ENCODE measurements at regions not wholly inside any gene's neighbourhood (a gene's known extent, or its start where the extent isn't known, plus 50 kb on each side); places are given as distances from the start of the nearest gene placed in this dataset.

DNA sequence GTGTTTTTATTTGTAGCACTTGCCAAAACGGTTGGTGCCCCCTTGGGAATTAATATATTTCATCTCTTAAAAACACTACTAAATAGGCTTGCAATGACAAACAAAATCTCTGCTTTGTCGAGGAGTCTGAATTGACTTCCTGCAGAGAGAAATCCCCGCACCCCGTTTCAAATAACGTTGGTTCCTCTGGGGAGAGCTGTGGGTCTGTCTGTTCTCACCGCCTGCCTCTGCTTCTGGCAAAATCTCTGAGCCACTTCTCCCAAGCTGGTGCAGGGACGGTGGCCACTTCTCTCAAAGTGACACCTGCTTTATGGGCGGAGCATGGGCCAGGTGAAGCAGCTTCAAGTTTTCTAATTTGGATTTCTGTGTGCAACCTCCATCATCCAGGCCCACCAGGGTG is 186.3 kb upstream of the ADARB2 start (continued):
- TF ChIP-seq, protein P1, sequence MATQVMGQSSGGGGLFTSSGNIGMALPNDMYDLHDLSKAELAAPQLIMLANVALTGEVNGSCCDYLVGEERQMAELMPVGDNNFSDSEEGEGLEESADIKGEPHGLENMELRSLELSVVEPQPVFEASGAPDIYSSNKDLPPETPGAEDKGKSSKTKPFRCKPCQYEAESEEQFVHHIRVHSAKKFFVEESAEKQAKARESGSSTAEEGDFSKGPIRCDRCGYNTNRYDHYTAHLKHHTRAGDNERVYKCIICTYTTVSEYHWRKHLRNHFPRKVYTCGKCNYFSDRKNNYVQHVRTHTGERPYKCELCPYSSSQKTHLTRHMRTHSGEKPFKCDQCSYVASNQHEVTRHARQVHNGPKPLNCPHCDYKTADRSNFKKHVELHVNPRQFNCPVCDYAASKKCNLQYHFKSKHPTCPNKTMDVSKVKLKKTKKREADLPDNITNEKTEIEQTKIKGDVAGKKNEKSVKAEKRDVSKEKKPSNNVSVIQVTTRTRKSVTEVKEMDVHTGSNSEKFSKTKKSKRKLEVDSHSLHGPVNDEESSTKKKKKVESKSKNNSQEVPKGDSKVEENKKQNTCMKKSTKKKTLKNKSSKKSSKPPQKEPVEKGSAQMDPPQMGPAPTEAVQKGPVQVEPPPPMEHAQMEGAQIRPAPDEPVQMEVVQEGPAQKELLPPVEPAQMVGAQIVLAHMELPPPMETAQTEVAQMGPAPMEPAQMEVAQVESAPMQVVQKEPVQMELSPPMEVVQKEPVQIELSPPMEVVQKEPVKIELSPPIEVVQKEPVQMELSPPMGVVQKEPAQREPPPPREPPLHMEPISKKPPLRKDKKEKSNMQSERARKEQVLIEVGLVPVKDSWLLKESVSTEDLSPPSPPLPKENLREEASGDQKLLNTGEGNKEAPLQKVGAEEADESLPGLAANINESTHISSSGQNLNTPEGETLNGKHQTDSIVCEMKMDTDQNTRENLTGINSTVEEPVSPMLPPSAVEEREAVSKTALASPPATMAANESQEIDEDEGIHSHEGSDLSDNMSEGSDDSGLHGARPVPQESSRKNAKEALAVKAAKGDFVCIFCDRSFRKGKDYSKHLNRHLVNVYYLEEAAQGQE (IDR thresholded peaks at IDR 0.05; ENCODE audit: unreplicated experiment), result no peak
- TF ChIP-seq ZNF114 (CRISPR knock-in tag; IDR thresholded peaks at IDR 0.05), result no peak

DNA sequence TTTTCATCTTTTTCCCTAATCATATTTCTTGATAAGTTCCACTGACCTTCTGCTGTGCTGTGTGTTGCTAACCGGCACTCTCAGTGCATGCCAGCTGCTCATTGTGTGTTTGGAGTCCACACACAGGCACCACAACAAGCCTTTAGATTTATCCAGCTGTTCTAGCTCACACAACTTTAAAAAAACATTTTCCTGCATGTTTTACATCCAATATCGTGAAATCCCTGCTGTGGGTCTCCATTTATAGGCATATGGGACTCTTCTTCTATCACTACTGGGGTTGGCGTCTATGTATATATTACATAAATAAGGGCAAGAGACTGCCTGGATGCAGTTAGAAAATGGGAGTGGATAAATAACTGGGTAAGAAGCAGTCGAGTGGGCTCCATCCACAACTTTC is 183.6 kb upstream of the ADARB2 start:
- Mint-ChIP-seq H3K36me3 (ENCODE audit: low read depth) (no peaks in the 10 kb centered on the region), H3K4me3 (no peak overlapping the region), H3K27me3 (ENCODE audit: insufficient read depth, low read depth, poor library complexity) (no peaks in the 10 kb centered on the region), H3K4me1 (peaks cover 7% of the 10 kb centered on the region), H3K9me3 (no peaks in the 10 kb centered on the region; the same call in 2 of the 3 replicates), H3K27ac (no peak overlapping the region)
- no peaks in the 10 kb centered on the region for H3K4me1 ChIP-seq (ENCODE audit: insufficient read depth)
- no peaks in the 10 kb centered on the region for H3K79me2 ChIP-seq (replicated peaks; ENCODE audit: insufficient read depth)
- no peaks in the 10 kb centered on the region for H4K20me1 ChIP-seq (replicated peaks; ENCODE audit: insufficient read depth)
- no peaks in the 10 kb centered on the region for H3F3A ChIP-seq (replicated peaks; ENCODE audit: low read depth)
- H3K36me3 ChIP-seq (ENCODE audit: insufficient read depth), result no peaks in the 10 kb centered on the region
- H3K4me2 ChIP-seq, result no peak overlapping the region
- no peak for TF ChIP-seq ZNF114 (CRISPR knock-in tag; IDR thresholded peaks at IDR 0.05)
- H3K9me2 ChIP-seq (ENCODE audit: insufficient read depth), result no peaks in the 10 kb centered on the region
- no peaks in the 10 kb centered on the region for H3K27me3 ChIP-seq (ENCODE audit: insufficient read depth)
- H2AFZ ChIP-seq, result no peak overlapping the region
- ATAC-seq (no peak), DNase-seq (ENCODE audit: low spot score) (no peak)
- no peak overlapping the region for H3K27ac ChIP-seq (ENCODE audit: low read depth)
- no peak overlapping the region for H3K4me3 ChIP-seq

DNA sequence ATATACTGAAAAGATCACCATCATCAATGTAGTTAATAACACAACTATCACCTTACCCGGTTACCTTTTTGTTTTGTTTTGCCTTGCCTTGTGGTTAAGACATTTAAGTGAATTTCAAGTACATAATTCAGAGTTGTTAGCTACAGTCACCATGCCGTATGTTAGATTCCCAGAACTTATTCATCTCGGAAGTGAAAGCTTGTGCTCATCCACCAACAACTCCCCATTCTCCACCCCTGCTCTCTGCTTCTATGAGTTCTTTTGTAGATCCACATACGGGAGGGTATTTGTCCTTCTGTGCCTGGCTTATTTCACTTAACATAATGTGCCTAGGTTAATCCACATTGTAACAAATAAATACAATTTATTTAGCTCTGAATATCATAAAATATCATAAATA is 182.8 kb upstream of the ADARB2 start:
- Histone ChIP-seq H3K4me2 (no peak overlapping the region), H3F3A (replicated peaks; ENCODE audit: low read depth) (no peaks in the 10 kb centered on the region), H3K27ac (ENCODE audit: low read depth) (no peak overlapping the region), H3K9me2 (ENCODE audit: insufficient read depth) (no peaks in the 10 kb centered on the region), H3K4me1 (ENCODE audit: insufficient read depth) (no peaks in the 10 kb centered on the region), H3K79me2 (replicated peaks; ENCODE audit: insufficient read depth) (no peaks in the 10 kb centered on the region), H3K36me3 (ENCODE audit: insufficient read depth) (no peaks in the 10 kb centered on the region), H4K20me1 (replicated peaks; ENCODE audit: insufficient read depth) (no peaks in the 10 kb centered on the region), H3K27me3 (ENCODE audit: insufficient read depth) (no peaks in the 10 kb centered on the region), H3K4me3 (no peak overlapping the region), H2AFZ (no peak overlapping the region)
- no peaks in the 10 kb centered on the region for H3K36me3 Mint-ChIP-seq (ENCODE audit: low read depth)
- no peak for ATAC-seq
- H3K4me1 Mint-ChIP-seq, result peaks cover 7% of the 10 kb centered on the region
- DNase-seq (ENCODE audit: low spot score), result no peak
- H3K27ac Mint-ChIP-seq, result no peak overlapping the region
- no peaks in the 10 kb centered on the region for H3K27me3 Mint-ChIP-seq (ENCODE audit: insufficient read depth, low read depth, poor library complexity)
- H3K4me3 Mint-ChIP-seq, result no peak overlapping the region
- H3K9me3 Mint-ChIP-seq, result no peaks in the 10 kb centered on the region; the same call in 2 of the 3 replicates
- TF ChIP-seq, protein P2, sequence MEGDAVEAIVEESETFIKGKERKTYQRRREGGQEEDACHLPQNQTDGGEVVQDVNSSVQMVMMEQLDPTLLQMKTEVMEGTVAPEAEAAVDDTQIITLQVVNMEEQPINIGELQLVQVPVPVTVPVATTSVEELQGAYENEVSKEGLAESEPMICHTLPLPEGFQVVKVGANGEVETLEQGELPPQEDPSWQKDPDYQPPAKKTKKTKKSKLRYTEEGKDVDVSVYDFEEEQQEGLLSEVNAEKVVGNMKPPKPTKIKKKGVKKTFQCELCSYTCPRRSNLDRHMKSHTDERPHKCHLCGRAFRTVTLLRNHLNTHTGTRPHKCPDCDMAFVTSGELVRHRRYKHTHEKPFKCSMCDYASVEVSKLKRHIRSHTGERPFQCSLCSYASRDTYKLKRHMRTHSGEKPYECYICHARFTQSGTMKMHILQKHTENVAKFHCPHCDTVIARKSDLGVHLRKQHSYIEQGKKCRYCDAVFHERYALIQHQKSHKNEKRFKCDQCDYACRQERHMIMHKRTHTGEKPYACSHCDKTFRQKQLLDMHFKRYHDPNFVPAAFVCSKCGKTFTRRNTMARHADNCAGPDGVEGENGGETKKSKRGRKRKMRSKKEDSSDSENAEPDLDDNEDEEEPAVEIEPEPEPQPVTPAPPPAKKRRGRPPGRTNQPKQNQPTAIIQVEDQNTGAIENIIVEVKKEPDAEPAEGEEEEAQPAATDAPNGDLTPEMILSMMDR (conservative IDR thresholded peaks at IDR 0.05; ENCODE audit: low read depth in 2 of 2), result no peak
- TF ChIP-seq EZH2phosphoT487 (IDR thresholded peaks at IDR 0.05; ENCODE audit: unreplicated experiment) (no peak), ZNF114 (CRISPR knock-in tag; IDR thresholded peaks at IDR 0.05) (no peak), POLR2AphosphoS5 (IDR thresholded peaks at IDR 0.05; ENCODE audit: low read depth) (no peak), STAT1 (IDR thresholded peaks at IDR 0.05; ENCODE audit: unreplicated experiment) (no peak)
- TF ChIP-seq, protein P3, sequence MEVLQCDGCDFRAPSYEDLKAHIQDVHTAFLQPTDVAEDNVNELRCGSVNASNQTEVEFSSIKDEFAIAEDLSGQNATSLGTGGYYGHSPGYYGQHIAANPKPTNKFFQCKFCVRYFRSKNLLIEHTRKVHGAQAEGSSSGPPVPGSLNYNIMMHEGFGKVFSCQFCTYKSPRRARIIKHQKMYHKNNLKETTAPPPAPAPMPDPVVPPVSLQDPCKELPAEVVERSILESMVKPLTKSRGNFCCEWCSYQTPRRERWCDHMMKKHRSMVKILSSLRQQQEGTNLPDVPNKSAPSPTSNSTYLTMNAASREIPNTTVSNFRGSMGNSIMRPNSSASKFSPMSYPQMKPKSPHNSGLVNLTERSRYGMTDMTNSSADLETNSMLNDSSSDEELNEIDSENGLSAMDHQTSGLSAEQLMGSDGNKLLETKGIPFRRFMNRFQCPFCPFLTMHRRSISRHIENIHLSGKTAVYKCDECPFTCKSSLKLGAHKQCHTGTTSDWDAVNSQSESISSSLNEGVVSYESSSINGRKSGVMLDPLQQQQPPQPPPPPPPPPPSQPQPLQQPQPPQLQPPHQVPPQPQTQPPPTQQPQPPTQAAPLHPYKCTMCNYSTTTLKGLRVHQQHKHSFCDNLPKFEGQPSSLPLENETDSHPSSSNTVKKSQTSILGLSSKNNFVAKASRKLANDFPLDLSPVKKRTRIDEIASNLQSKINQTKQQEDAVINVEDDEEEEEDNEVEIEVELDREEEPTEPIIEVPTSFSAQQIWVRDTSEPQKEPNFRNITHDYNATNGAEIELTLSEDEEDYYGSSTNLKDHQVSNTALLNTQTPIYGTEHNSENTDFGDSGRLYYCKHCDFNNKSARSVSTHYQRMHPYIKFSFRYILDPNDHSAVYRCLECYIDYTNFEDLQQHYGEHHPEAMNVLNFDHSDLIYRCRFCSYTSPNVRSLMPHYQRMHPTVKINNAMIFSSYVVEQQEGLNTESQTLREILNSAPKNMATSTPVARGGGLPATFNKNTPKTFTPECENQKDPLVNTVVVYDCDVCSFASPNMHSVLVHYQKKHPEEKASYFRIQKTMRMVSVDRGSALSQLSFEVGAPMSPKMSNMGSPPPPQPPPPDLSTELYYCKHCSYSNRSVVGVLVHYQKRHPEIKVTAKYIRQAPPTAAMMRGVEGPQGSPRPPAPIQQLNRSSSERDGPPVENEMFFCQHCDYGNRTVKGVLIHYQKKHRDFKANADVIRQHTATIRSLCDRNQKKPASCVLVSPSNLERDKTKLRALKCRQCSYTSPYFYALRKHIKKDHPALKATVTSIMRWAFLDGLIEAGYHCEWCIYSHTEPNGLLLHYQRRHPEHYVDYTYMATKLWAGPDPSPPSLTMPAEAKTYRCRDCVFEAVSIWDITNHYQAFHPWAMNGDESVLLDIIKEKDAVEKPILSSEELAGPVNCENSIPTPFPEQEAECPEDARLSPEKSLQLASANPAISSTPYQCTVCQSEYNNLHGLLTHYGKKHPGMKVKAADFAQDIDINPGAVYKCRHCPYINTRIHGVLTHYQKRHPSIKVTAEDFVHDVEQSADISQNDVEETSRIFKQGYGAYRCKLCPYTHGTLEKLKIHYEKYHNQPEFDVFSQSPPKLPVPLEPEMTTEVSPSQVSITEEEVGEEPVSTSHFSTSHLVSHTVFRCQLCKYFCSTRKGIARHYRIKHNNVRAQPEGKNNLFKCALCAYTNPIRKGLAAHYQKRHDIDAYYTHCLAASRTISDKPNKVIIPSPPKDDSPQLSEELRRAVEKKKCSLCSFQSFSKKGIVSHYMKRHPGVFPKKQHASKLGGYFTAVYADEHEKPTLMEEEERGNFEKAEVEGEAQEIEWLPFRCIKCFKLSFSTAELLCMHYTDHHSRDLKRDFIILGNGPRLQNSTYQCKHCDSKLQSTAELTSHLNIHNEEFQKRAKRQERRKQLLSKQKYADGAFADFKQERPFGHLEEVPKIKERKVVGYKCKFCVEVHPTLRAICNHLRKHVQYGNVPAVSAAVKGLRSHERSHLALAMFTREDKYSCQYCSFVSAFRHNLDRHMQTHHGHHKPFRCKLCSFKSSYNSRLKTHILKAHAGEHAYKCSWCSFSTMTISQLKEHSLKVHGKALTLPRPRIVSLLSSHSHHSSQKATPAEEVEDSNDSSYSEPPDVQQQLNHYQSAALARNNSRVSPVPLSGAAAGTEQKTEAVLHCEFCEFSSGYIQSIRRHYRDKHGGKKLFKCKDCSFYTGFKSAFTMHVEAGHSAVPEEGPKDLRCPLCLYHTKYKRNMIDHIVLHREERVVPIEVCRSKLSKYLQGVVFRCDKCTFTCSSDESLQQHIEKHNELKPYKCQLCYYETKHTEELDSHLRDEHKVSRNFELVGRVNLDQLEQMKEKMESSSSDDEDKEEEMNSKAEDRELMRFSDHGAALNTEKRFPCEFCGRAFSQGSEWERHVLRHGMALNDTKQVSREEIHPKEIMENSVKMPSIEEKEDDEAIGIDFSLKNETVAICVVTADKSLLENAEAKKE (CRISPR knock-in tag; IDR thresholded peaks at IDR 0.05), result no peak
- TF ChIP-seq, protein P4, sequence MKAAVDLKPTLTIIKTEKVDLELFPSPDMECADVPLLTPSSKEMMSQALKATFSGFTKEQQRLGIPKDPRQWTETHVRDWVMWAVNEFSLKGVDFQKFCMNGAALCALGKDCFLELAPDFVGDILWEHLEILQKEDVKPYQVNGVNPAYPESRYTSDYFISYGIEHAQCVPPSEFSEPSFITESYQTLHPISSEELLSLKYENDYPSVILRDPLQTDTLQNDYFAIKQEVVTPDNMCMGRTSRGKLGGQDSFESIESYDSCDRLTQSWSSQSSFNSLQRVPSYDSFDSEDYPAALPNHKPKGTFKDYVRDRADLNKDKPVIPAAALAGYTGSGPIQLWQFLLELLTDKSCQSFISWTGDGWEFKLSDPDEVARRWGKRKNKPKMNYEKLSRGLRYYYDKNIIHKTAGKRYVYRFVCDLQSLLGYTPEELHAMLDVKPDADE (IDR thresholded peaks at IDR 0.05), result no peak
